BLaER1 treated with 17β-estradiol and CSF1 and Interleukin-3, amounts not matched to agents 10 nM and 100 nM (cell line): ENCODE measurements at regions not wholly inside any gene's neighbourhood (a gene's known extent, or its start where the extent isn't known, plus 50 kb on each side); places are given as distances from the start of the nearest gene placed in this dataset.
A peak's percentile ranks its signal among the peaks of the same experiment; 100 is the strongest.

ENCODE experiments used
- H3K27ac ChIP-seq, 11 experiments: shearing (Covaris generic); formaldehyde crosslinking; 2 replicates each; pipeline ENCODE4 v1.8.1; 2022
- H3K27me3 ChIP-seq, 11 experiments: shearing (Covaris generic); formaldehyde crosslinking; 2 replicates each; pipeline ENCODE4 v1.8.1; 2022
- H3K36me3 ChIP-seq, 11 experiments: shearing (Covaris generic); formaldehyde crosslinking; 2 replicates each; pipeline ENCODE4 v1.8.1; 2022
- H3K4me1 ChIP-seq, 10 experiments: shearing (Covaris generic); formaldehyde crosslinking; 2 replicates each; pipeline ENCODE4 v1.8.1; 2022
- H3K4me2 ChIP-seq, 11 experiments: shearing (Covaris generic); formaldehyde crosslinking; 2 replicates each; pipeline ENCODE4 v1.8.1; 2022
- H3K4me3 ChIP-seq, 10 experiments: shearing (Covaris generic); formaldehyde crosslinking; 2 replicates each; pipeline ENCODE4 v1.8.1; 2022
- H3K9ac ChIP-seq, 11 experiments: shearing (Covaris generic); formaldehyde crosslinking; 2 replicates each; pipeline ENCODE4 v1.8.1; 2022
- H3K9me3 ChIP-seq, 11 experiments: shearing (Covaris generic); formaldehyde crosslinking; replicated peaks in 1 of 11; 2 replicates each; pipeline ENCODE4 v1.8.1; 2022
- H4K20me1 ChIP-seq, 11 experiments: shearing (Covaris generic); formaldehyde crosslinking; 2 replicates each; pipeline ENCODE4 v1.8.1; 2022
- Cebpa-rat ChIP-seq, 11 experiments: shearing (Covaris generic); IDR thresholded peaks; 2 replicates each; pipeline ENCODE4 v1.8.1; 2022

DNA sequence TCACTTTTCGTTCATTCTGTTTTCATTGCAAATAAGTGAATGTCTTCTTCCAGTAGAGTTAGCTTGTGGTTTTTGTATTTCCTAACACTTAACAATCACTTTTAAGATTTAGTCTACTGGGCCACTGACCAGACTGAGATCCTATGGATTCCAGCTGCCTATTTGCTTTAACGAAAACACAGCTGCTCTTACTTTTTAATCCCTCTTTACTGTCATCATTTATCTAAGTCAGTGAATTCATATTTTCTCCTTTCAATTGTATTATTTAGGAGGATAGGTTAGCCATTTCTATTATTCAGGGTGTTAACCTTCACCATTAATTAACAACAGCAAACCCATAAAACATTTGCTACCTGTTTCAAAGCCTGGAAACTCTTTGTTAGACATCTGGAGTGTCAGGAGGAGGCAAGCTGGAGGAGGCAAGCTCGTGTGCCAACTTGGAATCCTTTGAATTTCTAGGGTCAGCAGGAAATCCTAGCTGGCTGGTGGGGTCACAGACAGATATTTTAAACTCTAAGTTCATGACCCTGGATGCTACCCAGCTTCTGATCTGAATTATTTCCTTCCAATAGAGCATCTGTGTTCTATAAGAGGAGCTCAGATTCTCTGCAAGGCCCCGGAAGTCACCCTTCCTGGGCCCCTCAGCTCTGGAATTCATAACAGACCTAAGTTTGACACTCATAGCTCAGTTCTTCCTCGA lies 385.3 kb downstream of the RBM43 start:
- no peak for TF ChIP-seq Cebpa-rat (IDR thresholded peaks at IDR 0.05)
- H3K4me2 ChIP-seq = no peak overlapping the region
- no peak overlapping the region for H3K27ac ChIP-seq
- H3K4me3 ChIP-seq = no peak overlapping the region
- no peaks in the 10 kb centered on the region for H4K20me1 ChIP-seq
- peaks cover 0 to 23% (median 19%) of the 10 kb centered on the region in 10 experiments; a peak in 14 of 20 replicates for H3K4me1 ChIP-seq
- no peaks in the 10 kb centered on the region for H3K27me3 ChIP-seq
- peaks cover 3 to 16% (median 6%) of the 10 kb centered on the region in 11 experiments; a peak in 7 of 22 replicates for H3K9me3 ChIP-seq
- H3K36me3 ChIP-seq = no peaks in the 10 kb centered on the region
- no peak overlapping the region for H3K9ac ChIP-seq

- H3K9me3 ChIP-seq = peaks cover 0 to 9% (median 4%) of the 10 kb centered on the region in 11 experiments; a peak in 7 of 22 replicates
- H3K27ac ChIP-seq = no peak overlapping the region
- no peak overlapping the region for H3K4me3 ChIP-seq
- no peaks in the 10 kb centered on the region for H3K36me3 ChIP-seq
- H3K9ac ChIP-seq = no peak overlapping the region
- no peaks in the 10 kb centered on the region for H3K27me3 ChIP-seq
- H3K4me2 ChIP-seq = peak overlapping the region in 9 of 11 experiments; percentile 20 to 75 (median 53); a peak in 15 of 22 replicates
- no peak for TF ChIP-seq Cebpa-rat (IDR thresholded peaks at IDR 0.05)
- no peaks in the 10 kb centered on the region for H4K20me1 ChIP-seq
- peaks cover 0 to 23% (median 19%) of the 10 kb centered on the region in 10 experiments; a peak in 14 of 20 replicates for H3K4me1 ChIP-seq
Measured at GRCh38 chr2:150873396-150873772, 385.9 kb upstream of the RND3 start.

- Histone ChIP-seq H3K36me3 (no peaks in the 10 kb centered on the region), H3K4me2 (peak overlapping the region in 9 of 11 experiments; percentile 20 to 75 (median 53); a peak in 15 of 22 replicates), H3K4me3 (no peak overlapping the region), H3K9ac (no peak overlapping the region), H3K27me3 (no peaks in the 10 kb centered on the region), H4K20me1 (no peaks in the 10 kb centered on the region), H3K27ac (no peak overlapping the region), H3K9me3 (peaks cover 0 to 4% (median 0%) of the 10 kb centered on the region in 11 experiments; a peak in 3 of 22 replicates), H3K4me1 (peaks cover 0 to 23% (median 19%) of the 10 kb centered on the region in 10 experiments; a peak in 14 of 20 replicates)
- no peak for TF ChIP-seq Cebpa-rat (IDR thresholded peaks at IDR 0.05)
Measured at GRCh38 chr2:150872756-150873395, 385.4 kb upstream of the RND3 start.

GRCh38 chr2:150866431-150866830 lies 379.0 kb upstream of the RND3 start:
- H4K20me1 ChIP-seq = no peaks in the 10 kb centered on the region
- no peak for TF ChIP-seq Cebpa-rat (IDR thresholded peaks at IDR 0.05)

DNA sequence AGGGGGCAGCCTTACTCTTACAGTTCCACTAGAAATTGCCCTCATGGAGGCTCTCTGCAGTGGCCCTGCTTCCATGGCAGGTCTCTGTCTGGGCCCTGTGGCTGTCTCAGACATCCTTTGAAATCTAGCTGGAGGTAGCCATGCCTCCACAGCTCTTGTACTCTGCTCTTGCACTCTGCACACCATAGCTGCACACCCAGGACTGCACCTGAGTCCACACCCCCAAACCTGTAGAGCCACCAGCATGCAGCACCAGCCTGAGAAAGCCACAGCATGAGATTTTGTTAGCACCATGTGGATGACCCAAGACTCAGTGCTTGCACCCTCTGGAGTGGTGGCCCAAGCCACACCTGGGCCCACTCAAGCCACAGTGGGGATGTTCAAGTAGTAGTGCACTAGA lies 376.2 kb upstream of the RND3 start:
- Histone ChIP-seq H3K4me3 (no peak overlapping the region), H3K9me3 (peaks cover 0 to 12% (median 6%) of the 10 kb centered on the region in 11 experiments; a peak in 11 of 22 replicates), H3K36me3 (no peaks in the 10 kb centered on the region), H3K27ac (no peak overlapping the region), H3K27me3 (no peaks in the 10 kb centered on the region), H3K4me1 (no peaks in the 10 kb centered on the region), H3K9ac (no peak overlapping the region), H4K20me1 (no peaks in the 10 kb centered on the region), H3K4me2 (no peak overlapping the region)
- no peak for TF ChIP-seq Cebpa-rat (IDR thresholded peaks at IDR 0.05)

More at GRCh38 chr2:150866431-150866830, 379.0 kb upstream of the RND3 start:
- Histone ChIP-seq H3K4me1 (no peaks in the 10 kb centered on the region), H3K4me3 (no peak overlapping the region), H3K27me3 (no peaks in the 10 kb centered on the region), H3K9me3 (peaks cover 0 to 12% (median 6%) of the 10 kb centered on the region in 11 experiments; a peak in 11 of 22 replicates), H3K36me3 (no peaks in the 10 kb centered on the region), H3K9ac (no peak overlapping the region), H3K27ac (no peak overlapping the region), H3K4me2 (no peak overlapping the region)

DNA sequence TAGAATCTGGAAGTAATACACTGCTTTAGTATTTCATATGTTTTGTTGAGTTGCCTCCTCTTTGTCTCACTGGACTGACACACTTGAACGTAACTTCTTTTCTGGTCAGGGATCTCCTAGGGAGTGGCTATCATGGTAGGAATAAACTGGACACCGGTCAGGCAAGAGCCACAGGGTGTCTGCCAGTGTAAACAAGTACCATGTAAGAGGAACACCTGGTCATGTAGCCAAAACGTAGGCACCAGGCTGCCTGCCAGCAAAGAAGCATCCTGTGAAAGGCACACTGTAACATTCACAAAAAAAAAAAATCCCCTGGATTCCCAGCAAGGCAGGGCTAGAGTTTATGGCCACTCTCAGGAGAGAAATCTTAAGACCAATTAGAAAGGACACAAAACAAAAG lies 372.8 kb upstream of the RND3 start:
- H3K27ac ChIP-seq = no peak overlapping the region
- no peak overlapping the region for H3K4me2 ChIP-seq
- peaks cover 0 to 12% (median 6%) of the 10 kb centered on the region in 11 experiments; a peak in 11 of 22 replicates for H3K9me3 ChIP-seq
- H3K9ac ChIP-seq = no peak overlapping the region
- H3K4me1 ChIP-seq = no peaks in the 10 kb centered on the region
- TF ChIP-seq Cebpa-rat (IDR thresholded peaks at IDR 0.05) = no peak
- H3K27me3 ChIP-seq = no peaks in the 10 kb centered on the region
- H3K36me3 ChIP-seq = no peaks in the 10 kb centered on the region
- no peaks in the 10 kb centered on the region for H4K20me1 ChIP-seq
- no peak overlapping the region for H3K4me3 ChIP-seq

- no peak overlapping the region for H3K9ac ChIP-seq
- H3K27me3 ChIP-seq = no peaks in the 10 kb centered on the region
- no peaks in the 10 kb centered on the region for H3K36me3 ChIP-seq
- H3K4me1 ChIP-seq = no peaks in the 10 kb centered on the region
- H3K27ac ChIP-seq = no peak overlapping the region
- TF ChIP-seq Cebpa-rat (IDR thresholded peaks at IDR 0.05) = no peak
- no peaks in the 10 kb centered on the region for H4K20me1 ChIP-seq
- H3K4me3 ChIP-seq = no peak overlapping the region
- H3K9me3 ChIP-seq = peaks cover 0 to 12% (median 6%) of the 10 kb centered on the region in 11 experiments; a peak in 11 of 22 replicates
- no peak overlapping the region for H3K4me2 ChIP-seq
Measured at GRCh38 chr2:150859877-150860276, 372.4 kb upstream of the RND3 start.

- Histone ChIP-seq H3K9ac (no peak overlapping the region), H4K20me1 (no peaks in the 10 kb centered on the region), H3K27me3 (no peaks in the 10 kb centered on the region), H3K27ac (no peak overlapping the region), H3K9me3 (peaks cover 0 to 8% (median 4%) of the 10 kb centered on the region in 11 experiments; a peak in 10 of 22 replicates), H3K4me3 (no peak overlapping the region), H3K4me1 (no peaks in the 10 kb centered on the region), H3K36me3 (no peaks in the 10 kb centered on the region), H3K4me2 (no peak overlapping the region)
- TF ChIP-seq Cebpa-rat (IDR thresholded peaks at IDR 0.05) = no peak
Measured at GRCh38 chr2:150859162-150859561, 371.7 kb upstream of the RND3 start.

- Histone ChIP-seq H3K9ac (no peak overlapping the region), H3K27ac (no peak overlapping the region), H4K20me1 (no peaks in the 10 kb centered on the region), H3K4me3 (no peak overlapping the region), H3K36me3 (no peaks in the 10 kb centered on the region), H3K27me3 (no peaks in the 10 kb centered on the region), H3K4me1 (no peaks in the 10 kb centered on the region), H3K4me2 (no peak overlapping the region), H3K9me3 (peaks cover 0 to under 1% (median 0%) of the 10 kb centered on the region in 11 experiments; a peak in 1 of 22 replicates)
- TF ChIP-seq Cebpa-rat (IDR thresholded peaks at IDR 0.05) = no peak
Measured at GRCh38 chr2:150858382-150858781, 370.9 kb upstream of the RND3 start.
